ENCODE measurements at regions not wholly inside any gene's neighbourhood (a gene's known extent, or its start where the extent isn't known, plus 50 kb on each side); places are given as distances from the start of the nearest gene placed in this dataset.

DNA sequence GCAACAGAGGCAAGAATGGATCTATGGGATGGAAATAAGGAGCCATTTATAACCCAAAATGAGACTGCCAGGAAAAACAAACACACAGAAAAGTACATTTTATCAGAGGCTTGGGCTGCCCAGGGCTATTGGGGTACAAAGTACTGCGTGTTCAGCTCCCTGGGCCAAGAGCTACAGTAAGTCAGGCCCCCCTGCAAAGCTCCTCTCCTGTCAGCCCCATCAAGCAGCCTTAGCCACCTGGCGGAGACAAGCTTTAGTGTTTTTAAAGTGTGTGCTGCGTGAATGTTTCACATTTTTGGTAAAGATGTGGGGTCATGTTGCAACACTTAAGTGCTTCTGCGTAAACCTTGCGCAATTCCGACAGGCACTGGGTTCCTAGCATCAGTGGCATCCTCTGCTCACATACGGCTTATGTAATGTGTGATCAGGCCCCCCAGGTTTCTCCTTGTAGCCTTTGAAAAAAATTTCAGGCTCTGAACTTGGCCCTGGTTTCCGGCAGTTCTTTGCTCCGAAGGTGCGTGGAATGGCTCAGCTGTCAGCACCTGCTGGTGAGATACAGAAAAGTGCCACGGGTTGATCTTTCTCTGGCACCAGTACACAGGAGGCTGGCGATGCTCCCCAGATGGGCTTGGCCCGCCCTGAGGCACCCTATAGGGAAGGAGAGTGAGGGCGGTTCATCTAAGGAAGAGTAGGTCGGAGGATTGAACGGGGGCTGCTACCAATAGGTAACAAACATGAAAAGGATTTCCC, 198.7 kb upstream of the EEA1 start:
- no peak overlapping the region for H3K4me3 ChIP-seq (ENCODE audit: severe bottlenecking)
- ATAC-seq (ENCODE audit: low read depth) (peak; percentile 57), DNase-seq (ENCODE audit: low spot score) (no peak)
- H3K27me3 ChIP-seq (ENCODE audit: insufficient read depth, poor library complexity, severe bottlenecking): no peaks in the 10 kb centered on the region
- no peaks in the 10 kb centered on the region for H3K36me3 ChIP-seq (ENCODE audit: low read depth)
- H3K27ac ChIP-seq (ENCODE audit: poor library complexity, severe bottlenecking): peak overlapping the region; percentile 58
- no peaks in the 10 kb centered on the region for H3K9me3 ChIP-seq (ENCODE audit: severe bottlenecking)
- peaks cover 22% of the 10 kb centered on the region for H3K4me1 ChIP-seq (ENCODE audit: insufficient read depth, poor library complexity, severe bottlenecking)
- TF ChIP-seq CTCF (IDR thresholded peaks at IDR 0.05; ENCODE audit: poor library complexity, severe bottlenecking): peak; percentile 43

- Histone ChIP-seq H3K27ac (ENCODE audit: poor library complexity, severe bottlenecking) (peak overlapping the region; percentile 58), H3K36me3 (ENCODE audit: low read depth) (no peaks in the 10 kb centered on the region), H3K9me3 (ENCODE audit: severe bottlenecking) (no peaks in the 10 kb centered on the region), H3K4me3 (ENCODE audit: severe bottlenecking) (no peak overlapping the region), H3K4me1 (ENCODE audit: insufficient read depth, poor library complexity, severe bottlenecking) (peaks cover 16% of the 10 kb centered on the region), H3K27me3 (ENCODE audit: insufficient read depth, poor library complexity, severe bottlenecking) (no peaks in the 10 kb centered on the region)
- DNase-seq (ENCODE audit: low spot score): no peak
- no peak for ATAC-seq (ENCODE audit: low read depth)
- TF ChIP-seq CTCF (IDR thresholded peaks at IDR 0.05; ENCODE audit: poor library complexity, severe bottlenecking): no peak
These were observed 199.2 kb upstream of the EEA1 start for GRCh38 chr12:93128332-93128707.

DNA sequence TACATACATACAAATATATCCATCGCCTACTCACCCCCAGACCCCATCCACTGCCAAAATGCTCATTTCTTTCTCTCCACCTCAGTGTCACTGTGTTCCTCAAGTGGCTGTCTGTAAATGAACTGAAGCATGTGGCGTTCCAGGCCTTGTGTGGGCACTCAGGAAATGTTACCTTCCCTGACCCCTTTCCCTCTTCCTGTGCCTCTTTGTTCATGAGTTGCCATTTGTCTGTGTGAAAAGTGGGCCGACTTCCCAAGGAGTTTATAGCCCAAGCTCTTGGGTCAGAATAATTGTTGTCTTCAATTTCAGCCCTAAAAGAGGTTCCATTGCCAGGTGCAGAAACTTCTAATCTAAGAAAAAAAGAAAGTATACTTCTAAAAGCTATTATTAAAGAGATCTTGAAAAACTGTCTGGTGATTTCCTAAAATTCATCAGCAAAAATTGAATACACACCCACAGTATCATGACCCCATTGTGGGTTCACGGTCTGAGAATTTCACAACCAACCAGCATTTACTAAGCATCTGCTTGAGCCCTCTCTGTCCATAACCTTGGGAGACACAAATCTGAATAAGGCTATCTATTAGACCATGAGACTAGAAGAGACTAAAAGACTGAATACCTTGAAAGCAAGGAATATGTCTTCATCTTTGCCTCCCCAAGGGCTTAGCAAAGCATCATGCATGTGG, 201.4 kb upstream of the EEA1 start:
- peaks cover 23% of the 10 kb centered on the region for H3K4me1 ChIP-seq (ENCODE audit: insufficient read depth, poor library complexity, severe bottlenecking)
- no peaks in the 10 kb centered on the region for H3K36me3 ChIP-seq (ENCODE audit: low read depth)
- DNase-seq (ENCODE audit: low spot score) (no peak), ATAC-seq (ENCODE audit: low read depth) (no peak)
- no peak for TF ChIP-seq CTCF (IDR thresholded peaks at IDR 0.05; ENCODE audit: poor library complexity, severe bottlenecking)
- no peaks in the 10 kb centered on the region for H3K27me3 ChIP-seq (ENCODE audit: insufficient read depth, poor library complexity, severe bottlenecking)
- H3K27ac ChIP-seq (ENCODE audit: poor library complexity, severe bottlenecking): no peak overlapping the region
- H3K9me3 ChIP-seq (ENCODE audit: severe bottlenecking): no peaks in the 10 kb centered on the region
- no peak overlapping the region for H3K4me3 ChIP-seq (ENCODE audit: severe bottlenecking)

- ATAC-seq (ENCODE audit: low read depth) (no peak), DNase-seq (ENCODE audit: low spot score) (no peak)
- no peak overlapping the region for H3K27ac ChIP-seq (ENCODE audit: poor library complexity, severe bottlenecking)
These were observed 204.3 kb upstream of the EEA1 start for GRCh38 chr12:93133361-93133760.

More at GRCh38 chr12:93133361-93133760, 204.3 kb upstream of the EEA1 start:
- H3K36me3 ChIP-seq (ENCODE audit: low read depth): no peaks in the 10 kb centered on the region
- no peaks in the 10 kb centered on the region for H3K9me3 ChIP-seq (ENCODE audit: severe bottlenecking)
- no peaks in the 10 kb centered on the region for H3K27me3 ChIP-seq (ENCODE audit: insufficient read depth, poor library complexity, severe bottlenecking)
- H3K4me3 ChIP-seq (ENCODE audit: severe bottlenecking): no peak overlapping the region
- TF ChIP-seq CTCF (IDR thresholded peaks at IDR 0.05; ENCODE audit: poor library complexity, severe bottlenecking): no peak
- H3K4me1 ChIP-seq (ENCODE audit: insufficient read depth, poor library complexity, severe bottlenecking): peaks cover 32% of the 10 kb centered on the region
